ENCODE measurements at regions not wholly inside any gene's neighbourhood (a gene's known extent, or its start where the extent isn't known, plus 50 kb on each side); places are given as distances from the start of the nearest gene placed in this dataset.

- no peak for TF ChIP-seq POLR2A (IDR thresholded peaks at IDR 0.05)
- TF ChIP-seq CTCF (IDR thresholded peaks at IDR 0.05), result no peak
- no peak for TF ChIP-seq EP300 (IDR thresholded peaks at IDR 0.05)
- no peak for DNase-seq (ENCODE audit: low spot score in 2 of 2)
- 71 to 75% methylated on average over 6 of the region's 6 CpGs for WGBS, 2 donors
- Histone ChIP-seq H3K36me3 (no peaks in the 10 kb centered on the region), H3K27me3 (no peaks in the 10 kb centered on the region), H3K4me1 (no peaks in the 10 kb centered on the region), H3K27ac (no peak overlapping the region), H3K4me3 (no peak overlapping the region), H3K9me3 (peaks cover 0 to 2% (median 0%) of the 10 kb centered on the region in 4 donors)
Observed at GRCh38 chr4:54945838-54946237, 179.6 kb downstream of the KDR start.

GRCh38 chr4:54942721-54943120 lies 182.7 kb downstream of the KDR start:
- H3K36me3 ChIP-seq, result no peaks in the 10 kb centered on the region
- H3K9me3 ChIP-seq, result peaks cover 0 to 2% (median 0%) of the 10 kb centered on the region in 4 donors
- DNase-seq (ENCODE audit: low spot score in 2 of 2), result no peak
- no peak overlapping the region for H3K4me3 ChIP-seq
- H3K4me1 ChIP-seq, result no peaks in the 10 kb centered on the region
- H3K27me3 ChIP-seq, result no peaks in the 10 kb centered on the region
- 61 to 67% methylated on average over 3 to 4 of the region's 4 CpGs for WGBS, 2 donors
- no peak for TF ChIP-seq EP300 (IDR thresholded peaks at IDR 0.05)
- TF ChIP-seq POLR2A (IDR thresholded peaks at IDR 0.05), result no peak
- no peak for TF ChIP-seq CTCF (IDR thresholded peaks at IDR 0.05)
- H3K27ac ChIP-seq, result no peak overlapping the region

- no peaks in the 10 kb centered on the region for H3K4me1 ChIP-seq
- no peak for DNase-seq (ENCODE audit: low spot score in 2 of 2)
- no peak overlapping the region for H3K27ac ChIP-seq
- WGBS, 2 donors, result 52 to 60% methylated on average over 8 to 10 of the region's 10 CpGs
- no peak for TF ChIP-seq POLR2A (IDR thresholded peaks at IDR 0.05)
- H3K4me3 ChIP-seq, result no peak overlapping the region
- peaks cover 0 to under 1% (median 0%) of the 10 kb centered on the region in 4 donors for H3K9me3 ChIP-seq
- no peaks in the 10 kb centered on the region for H3K27me3 ChIP-seq
- H3K36me3 ChIP-seq, result no peaks in the 10 kb centered on the region
Observed at GRCh38 chr4:54941994-54942552, 183.3 kb downstream of the KDR start.

- Histone ChIP-seq H3K9me3 (no peaks in the 10 kb centered on the region), H3K36me3 (no peaks in the 10 kb centered on the region), H3K27ac (no peak overlapping the region), H3K4me1 (no peaks in the 10 kb centered on the region), H3K27me3 (no peaks in the 10 kb centered on the region), H3K4me3 (no peak overlapping the region)
- 60 to 65% methylated on average over 7 of the region's 7 CpGs for WGBS, 2 donors
- no peak for DNase-seq (ENCODE audit: low spot score in 2 of 2)
- TF ChIP-seq POLR2A (IDR thresholded peaks at IDR 0.05) (no peak), EP300 (IDR thresholded peaks at IDR 0.05) (no peak), CTCF (IDR thresholded peaks at IDR 0.05) (no peak)
Observed at GRCh38 chr4:54940996-54941865, 184.2 kb downstream of the KDR start.

GRCh38 chr4:54937501-54937900 lies 187.9 kb downstream of the KDR start:
- no peak for DNase-seq (ENCODE audit: low spot score in 2 of 2)
- Histone ChIP-seq H3K4me3 (no peak overlapping the region), H3K4me1 (no peaks in the 10 kb centered on the region), H3K9me3 (no peaks in the 10 kb centered on the region), H3K27me3 (no peaks in the 10 kb centered on the region), H3K27ac (no peak overlapping the region), H3K36me3 (no peaks in the 10 kb centered on the region)
- TF ChIP-seq EP300 (IDR thresholded peaks at IDR 0.05) (no peak), POLR2A (IDR thresholded peaks at IDR 0.05) (no peak), CTCF (IDR thresholded peaks at IDR 0.05) (no peak)
- WGBS, 2 donors, result 17% methylated on average over 2 of the region's 2 CpGs

Measured in tibial nerve (tissue), 4 donors.